ENCODE measurements at regions not wholly inside any gene's neighbourhood (a gene's known extent, or its start where the extent isn't known, plus 50 kb on each side); places are given as distances from the start of the nearest gene placed in this dataset.

- no peak for TF ChIP-seq CTCF (IDR thresholded peaks at IDR 0.05; ENCODE audit: extremely low read depth in 1 of 2, insufficient read depth in 1 of 2, low read depth in 1 of 2, low read length in 2 of 2)
- no peak for TF ChIP-seq MAX (IDR thresholded peaks at IDR 0.05; ENCODE audit: insufficient read depth, insufficient read length)
- no peak for TF ChIP-seq EZH2 (IDR thresholded peaks at IDR 0.05; ENCODE audit: borderline replicate concordance, low read depth, low read length, severe bottlenecking)
- TF ChIP-seq MYC (IDR thresholded peaks at IDR 0.05; ENCODE audit: low read depth, low read length): no peak
- TF ChIP-seq FOS (IDR thresholded peaks at IDR 0.05; ENCODE audit: borderline replicate concordance, insufficient read depth, low read length): no peak
- TF ChIP-seq POLR2AphosphoS5 (IDR thresholded peaks at IDR 0.05; ENCODE audit: insufficient read depth, low read depth, low read length): no peak
- TF ChIP-seq POLR2A (IDR thresholded peaks at IDR 0.05; ENCODE audit: low read depth, low read length): no peak
- TF ChIP-seq JUN (IDR thresholded peaks at IDR 0.05; ENCODE audit: borderline replicate concordance, insufficient read depth, insufficient read length, low read depth): no peak
- TF ChIP-seq GATA2 (IDR thresholded peaks at IDR 0.05; ENCODE audit: insufficient read depth, insufficient read length, low read depth, low read length): no peak
Observed at GRCh38 chr11:82233201-82233600, 500.5 kb downstream of the FAM181B start.
